ENCODE measurements at regions not wholly inside any gene's neighbourhood (a gene's known extent, or its start where the extent isn't known, plus 50 kb on each side); places are given as distances from the start of the nearest gene placed in this dataset.

- TF ChIP-seq ZNF462 (CRISPR knock-in tag; IDR thresholded peaks at IDR 0.05), result no peak
- TF ChIP-seq REST (IDR thresholded peaks at IDR 0.05; ENCODE audit: unreplicated experiment), result no peak
- TF ChIP-seq STAT1 (IDR thresholded peaks at IDR 0.05; ENCODE audit: unreplicated experiment), result no peak
- TF ChIP-seq ZNF114 (CRISPR knock-in tag; IDR thresholded peaks at IDR 0.05), result no peak
- TF ChIP-seq CREB1 (CRISPR knock-in tag; IDR thresholded peaks at IDR 0.05; ENCODE audit: low read depth), result no peak
- no peak for TF ChIP-seq JUNB (IDR thresholded peaks at IDR 0.05; ENCODE audit: unreplicated experiment)
- TF ChIP-seq ETS1 (IDR thresholded peaks at IDR 0.05), result no peak
- no peak for TF ChIP-seq NANOG (IDR thresholded peaks at IDR 0.05; ENCODE audit: borderline replicate concordance)
- TF ChIP-seq POLR2AphosphoS5 (IDR thresholded peaks at IDR 0.05; ENCODE audit: low read depth), result no peak
These were observed 124.5 kb downstream of the VAPA start (continued) for GRCh38 chr18:10038268-10038667.
